ENCODE measurements at regions not wholly inside any gene's neighbourhood (a gene's known extent, or its start where the extent isn't known, plus 50 kb on each side); places are given as distances from the start of the nearest gene placed in this dataset.

GRCh38 chr6:147717991-147718390, 209.5 kb downstream of the SAMD5 start:
- no peak for DNase-seq

- DNase-seq = no peak
Measured at GRCh38 chr6:147722158-147722557, 213.7 kb downstream of the SAMD5 start.

GRCh38 chr6:147724454-147724853, 216.0 kb downstream of the SAMD5 start:
- no peak for DNase-seq

GRCh38 chr6:147726342-147726741, 217.9 kb downstream of the SAMD5 start:
- DNase-seq = no peak

DNA sequence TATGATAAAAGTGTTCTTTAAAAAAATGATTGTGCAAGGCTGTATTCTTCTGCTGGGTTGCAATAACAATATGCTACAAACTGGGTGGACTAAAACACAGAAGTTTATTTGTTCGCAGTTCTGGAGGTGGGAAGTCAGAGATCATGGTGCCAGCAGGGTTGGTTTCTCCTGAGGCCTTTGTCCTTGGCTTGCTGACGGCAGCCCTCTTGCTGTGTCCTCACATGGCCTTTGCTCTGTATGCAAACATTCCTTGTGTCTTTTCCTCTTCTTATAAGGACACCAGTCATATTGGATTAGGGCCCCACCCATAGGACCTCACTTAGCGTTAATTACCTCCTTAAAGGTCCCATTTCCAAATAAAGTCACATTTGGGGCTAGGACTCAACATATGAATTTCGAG, 220.4 kb downstream of the SAMD5 start:
- DNase-seq = no peak

DNA sequence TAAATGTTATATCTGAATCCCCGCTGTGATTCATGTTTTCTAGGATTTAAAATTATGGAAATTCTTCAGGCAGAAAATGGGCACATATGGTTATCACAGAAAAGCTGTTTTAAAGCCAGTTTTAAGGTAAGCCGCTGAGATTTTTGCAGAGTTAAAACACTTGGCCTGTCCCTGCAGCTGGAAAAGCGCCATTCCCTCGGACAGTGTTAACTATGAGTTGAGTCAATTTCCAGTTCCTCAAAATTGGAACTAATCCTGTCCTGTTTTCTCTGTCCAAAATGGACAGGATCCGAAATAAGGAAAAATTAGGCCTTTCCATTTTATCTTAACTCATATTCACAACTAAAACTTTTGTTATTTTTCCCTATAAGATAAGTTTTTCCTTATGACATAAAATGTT, 225.2 kb downstream of the SAMD5 start:
- DNase-seq = no peak

DNA sequence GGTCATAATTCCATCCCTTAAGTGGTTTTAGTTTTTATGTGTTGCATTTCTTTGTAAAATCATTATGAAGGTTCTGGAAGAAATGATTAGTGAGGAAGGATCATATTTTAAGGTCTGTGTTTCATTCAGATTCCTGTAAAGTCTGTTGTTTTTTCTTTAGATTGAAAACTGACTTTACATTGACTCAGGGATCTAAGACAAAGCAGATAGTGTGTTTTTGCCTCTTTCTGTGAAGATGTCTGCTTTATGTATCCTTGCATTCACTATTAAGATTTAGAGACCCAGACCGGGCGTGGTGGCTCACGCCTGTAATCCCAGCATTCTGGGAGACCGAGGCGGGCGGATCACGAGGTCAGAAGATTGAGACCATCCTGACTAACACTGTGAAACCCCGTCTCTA, 225.7 kb downstream of the SAMD5 start:
- DNase-seq = no peak

- no peak for DNase-seq
Measured at GRCh38 chr6:147735924-147736323, 227.4 kb downstream of the SAMD5 start.

GRCh38 chr6:147737115-147737514, 228.6 kb downstream of the SAMD5 start:
- DNase-seq = no peak

- DNase-seq = no peak
Measured at GRCh38 chr6:147738099-147738498, 229.6 kb downstream of the SAMD5 start.

DNA sequence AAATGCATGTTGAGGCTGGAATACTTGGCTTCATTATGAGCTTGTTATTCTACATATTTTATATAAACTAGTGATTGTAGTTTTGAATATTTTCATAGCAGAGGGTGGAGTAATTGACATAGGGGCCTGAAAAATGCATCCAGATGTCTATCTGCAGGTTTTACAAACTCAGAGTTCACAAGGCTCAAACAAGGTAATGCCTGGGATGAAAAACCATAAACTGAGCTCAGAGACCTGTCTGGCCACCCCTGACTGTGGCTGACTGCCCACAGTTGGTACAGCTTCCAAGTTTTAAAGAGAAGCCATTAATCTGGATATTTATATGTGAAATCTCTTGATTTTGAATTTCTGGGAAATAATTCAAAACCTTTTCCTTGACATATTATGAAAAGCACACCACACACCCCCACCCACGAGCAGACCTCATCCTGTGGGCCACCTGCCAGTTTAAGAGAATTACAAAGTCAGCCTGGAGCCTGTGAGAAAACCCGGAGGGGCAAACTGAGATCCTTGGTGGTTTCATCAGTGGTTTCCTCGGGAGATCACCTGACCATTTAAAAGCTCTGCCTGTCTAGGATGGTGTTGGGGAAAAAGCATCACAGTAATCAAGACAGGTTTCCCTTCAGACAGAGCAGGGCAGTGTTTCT, 230.1 kb downstream of the SAMD5 start:
- DNase-seq = no peak

DNA sequence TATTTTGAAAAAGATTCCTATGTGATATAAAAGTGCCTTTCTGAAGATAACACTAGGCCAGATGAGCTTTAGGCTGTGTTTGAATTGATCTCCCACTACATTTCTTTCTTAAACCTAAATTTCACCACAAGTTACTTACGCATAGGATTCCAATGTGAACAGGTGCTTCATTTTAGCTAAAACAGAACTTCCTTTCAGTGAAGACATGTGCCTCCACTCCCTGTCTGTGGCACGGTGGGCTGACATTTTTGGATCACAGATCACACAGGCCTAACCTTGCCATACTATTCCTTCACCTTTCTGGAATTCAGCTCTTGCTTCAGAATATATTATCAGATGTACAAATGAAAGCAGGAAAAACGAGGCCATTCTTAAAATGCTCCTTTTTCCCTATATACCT, 231.8 kb downstream of the SAMD5 start:
- DNase-seq = no peak

DNA sequence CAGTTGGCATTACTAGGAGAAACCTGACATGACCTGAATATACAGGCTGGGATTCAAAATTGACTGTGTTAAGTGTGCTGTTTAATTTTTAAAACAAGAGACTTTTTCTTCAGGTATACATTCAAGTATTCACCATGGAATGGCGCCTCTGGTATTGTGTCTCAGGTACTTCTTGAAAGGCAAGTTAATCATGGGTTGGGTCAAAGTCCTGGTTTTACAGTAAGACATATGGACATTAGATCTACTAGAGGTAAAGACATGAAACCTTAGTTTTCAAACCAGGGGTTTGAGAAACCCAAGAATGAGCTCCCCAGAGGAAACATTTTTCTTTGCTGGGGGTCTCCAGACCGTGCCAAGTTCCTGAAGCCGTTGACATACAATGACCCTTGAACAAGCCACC, 232.4 kb downstream of the SAMD5 start:
- no peak for DNase-seq

- no peak for DNase-seq
Measured at GRCh38 chr6:147741389-147741788, 232.9 kb downstream of the SAMD5 start.

DNA sequence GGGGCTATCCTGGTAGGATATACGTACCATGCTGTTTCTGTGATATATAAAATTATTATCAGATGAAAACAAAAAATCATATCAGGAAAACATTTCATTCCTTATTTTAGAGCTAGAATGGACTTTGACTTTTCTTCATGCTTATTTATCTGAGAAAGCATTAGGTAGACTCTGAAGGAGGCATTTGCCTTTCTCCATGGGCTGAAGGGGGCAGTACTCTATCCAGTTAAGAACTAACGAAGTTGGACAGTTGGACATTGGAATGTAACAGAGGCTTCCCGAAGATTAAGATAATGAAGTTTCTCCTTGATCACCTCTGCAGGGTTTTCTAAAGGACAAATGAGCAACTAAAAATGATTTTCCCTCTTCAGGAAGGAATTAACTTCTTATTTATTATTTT, 233.9 kb downstream of the SAMD5 start:
- no peak for DNase-seq

DNA sequence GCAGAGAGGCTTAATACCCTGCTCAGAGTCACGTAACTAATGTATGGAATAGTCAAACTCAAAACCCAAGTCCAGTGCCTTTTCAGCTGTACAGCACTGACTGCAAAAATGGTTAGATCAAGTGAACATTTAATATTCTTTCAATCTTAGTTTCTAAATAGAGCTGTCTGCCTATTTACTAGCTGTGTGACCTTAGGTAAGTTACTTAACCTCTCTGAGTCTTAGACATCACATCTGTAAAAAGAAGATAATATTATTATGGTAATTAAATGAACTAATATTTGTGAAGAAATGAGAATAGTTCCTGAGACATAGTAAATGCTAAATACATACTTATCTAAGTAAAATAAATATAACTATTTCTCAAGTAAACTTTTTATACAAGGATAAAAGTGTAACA, 235.5 kb downstream of the SAMD5 start:
- no peak for DNase-seq

GRCh38 chr6:147749331-147749730, 240.8 kb downstream of the SAMD5 start:
- no peak for DNase-seq

- no peak for DNase-seq
Measured at GRCh38 chr6:147750413-147750812, 241.9 kb downstream of the SAMD5 start.

- no peak for DNase-seq
Measured at GRCh38 chr6:147751232-147751631, 242.7 kb downstream of the SAMD5 start.

DNA sequence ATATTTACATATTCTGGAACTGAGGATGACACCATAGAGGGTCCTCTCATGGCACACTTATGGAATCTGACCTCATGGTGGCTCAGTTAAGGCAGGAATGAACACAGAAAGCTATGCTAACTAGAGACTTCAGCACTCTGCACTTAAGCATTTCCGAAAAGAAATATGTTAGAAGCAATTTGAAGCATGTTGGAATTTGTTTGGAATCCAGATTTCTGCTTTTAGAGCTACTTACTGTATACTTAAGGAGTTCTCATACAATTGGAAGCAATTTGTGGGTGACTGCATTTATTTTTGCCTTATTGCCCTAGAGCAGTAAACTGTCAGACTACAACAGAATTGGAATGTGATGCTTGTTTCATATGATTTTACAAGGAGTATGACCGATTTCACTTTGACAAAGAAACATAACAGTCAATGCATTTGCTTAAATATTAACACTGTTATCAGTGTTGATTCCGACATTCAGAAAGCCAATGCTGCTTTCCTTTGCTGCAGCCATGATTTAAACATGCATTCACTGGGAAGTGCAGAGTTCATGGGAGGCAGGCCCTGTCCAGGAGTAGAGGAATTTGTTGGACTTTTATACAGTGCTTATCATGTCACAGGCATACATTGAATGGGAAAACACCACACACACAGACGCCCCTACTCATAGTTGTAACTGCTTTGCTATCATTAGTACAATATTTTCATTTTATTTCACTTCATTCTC, 244.4 kb downstream of the SAMD5 start:
- no peak for DNase-seq

DNA sequence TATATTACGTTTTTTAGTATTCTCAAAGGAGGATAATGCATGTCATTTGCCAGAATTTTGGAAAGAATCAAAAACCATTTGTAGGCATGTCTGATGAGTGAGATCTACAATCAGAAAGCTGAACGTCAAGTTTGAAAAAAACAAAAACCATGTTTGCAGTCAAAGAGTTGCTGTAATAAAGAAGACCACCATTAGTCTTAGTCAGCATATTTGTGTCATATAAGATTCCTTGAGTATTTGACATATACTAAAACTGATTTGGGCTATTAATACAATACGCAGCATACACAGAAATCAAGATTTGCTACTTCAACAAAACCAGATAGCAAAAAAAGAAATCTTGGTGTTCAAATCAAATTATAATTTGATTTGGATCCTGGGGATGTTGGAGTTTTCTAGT, 247.5 kb downstream of the SAMD5 start:
- no peak for DNase-seq

GRCh38 chr6:147756891-147757290, 248.4 kb downstream of the SAMD5 start:
- DNase-seq = no peak

DNA sequence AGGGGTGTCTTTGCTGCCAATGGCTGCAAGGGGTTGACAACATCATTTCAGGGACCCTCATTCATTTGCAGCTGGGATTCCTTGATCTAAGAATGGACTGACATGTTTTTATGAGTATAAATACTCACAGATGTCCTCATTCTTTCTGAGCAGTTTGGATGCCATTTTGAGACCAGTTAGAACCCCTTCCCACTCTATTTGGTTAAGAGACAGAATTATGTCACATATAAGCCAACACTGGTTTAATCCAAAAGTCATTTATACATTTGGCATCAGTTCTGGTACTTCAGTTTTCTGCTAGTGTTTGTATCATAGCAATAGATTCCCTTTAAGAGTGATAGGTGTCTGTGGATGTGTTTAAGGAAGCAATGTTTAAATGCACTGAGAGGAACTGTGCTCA, 248.8 kb downstream of the SAMD5 start:
- DNase-seq = no peak

- no peak for DNase-seq
Measured at GRCh38 chr6:147758303-147758702, 249.8 kb downstream of the SAMD5 start.

DNA sequence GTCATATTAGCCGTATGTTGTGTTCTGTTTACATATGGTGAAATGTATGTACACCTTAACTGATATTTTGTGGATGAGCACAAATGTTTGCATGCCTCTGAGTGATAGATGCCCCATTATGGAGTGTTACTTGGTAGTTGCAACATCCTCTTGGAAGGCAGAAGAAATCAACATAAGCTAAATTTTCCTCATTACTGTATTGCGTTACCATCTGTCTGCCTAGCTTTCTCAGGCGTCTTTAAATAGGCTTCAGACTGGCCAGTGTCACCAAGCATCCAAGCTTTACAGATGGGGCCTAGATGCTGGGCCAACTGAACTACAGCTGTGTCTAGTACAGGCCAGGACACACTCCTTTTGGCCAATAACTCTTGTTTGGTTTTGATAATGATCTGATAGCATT, 250.6 kb downstream of the SAMD5 start:
- DNase-seq = no peak

Measured in dermis blood vessel endothelial cell (primary cell).